Calu3 (cell line): ENCODE measurements at regions not wholly inside any gene's neighbourhood (a gene's known extent, or its start where the extent isn't known, plus 50 kb on each side); places are given as distances from the start of the nearest gene placed in this dataset.

ENCODE experiments used
- BruUV-seq: library from RNA; stranded (reverse); fragments of 400-500 nt; replicated peaks from 2 replicates; lab custom pipeline; 2021; lab: Mats Ljungman, UMichigan
- CTCF ChIA-PET: fragments of 300-600 bp; sonication (Branson Sonifier 250); formaldehyde crosslinking; loops from one replicate; lab custom pipeline; 2022; ENCODE audit warnings: antibody characterized with exemption; lab: Charles Lee
- DNase-seq: peaks from one replicate; pipeline ENCODE4 v3.0.0; 2022
- H3K27ac Mint-ChIP-seq: one replicate; pipeline ENCODE4 v1.8.0; 2022; ENCODE audit warnings: mixed read lengths; ENCODE audit not compliant: unreplicated experiment
- H3K27me3 Mint-ChIP-seq: one replicate; pipeline ENCODE4 v1.8.0; 2022; ENCODE audit warnings: mixed read lengths; ENCODE audit not compliant: unreplicated experiment
- H3K36me3 Mint-ChIP-seq: one replicate; pipeline ENCODE4 v1.8.0; 2022; ENCODE audit warnings: mild to moderate bottlenecking, moderate library complexity, mixed read lengths; ENCODE audit not compliant: insufficient read depth, unreplicated experiment
- H3K4me1 Mint-ChIP-seq: one replicate; pipeline ENCODE4 v1.8.0; 2022; ENCODE audit warnings: mild to moderate bottlenecking, low read depth, mixed read lengths; ENCODE audit not compliant: unreplicated experiment
- H3K4me3 Mint-ChIP-seq: one replicate; pipeline ENCODE4 v1.8.0; 2022; ENCODE audit warnings: mild to moderate bottlenecking, low read depth, moderate library complexity, mixed read lengths; ENCODE audit not compliant: unreplicated experiment
- H3K9me3 Mint-ChIP-seq: one replicate; pipeline ENCODE4 v1.8.0; 2022; ENCODE audit warnings: low read depth, mixed read lengths; ENCODE audit not compliant: unreplicated experiment
- CTCF ChIP-seq: fragments of 200-600 bp; IDR thresholded peaks from one replicate; pipeline ENCODE4 v1.8.0; 2022; ENCODE audit warnings: antibody characterized with exemption; ENCODE audit not compliant: unreplicated experiment
- intact Hi-C: fragments of 100-400 bp; cut with micrococcal nuclease; formaldehyde crosslinking; loops from one replicate; pipeline ENCODE4 v1.10.0; 2022; ENCODE audit not compliant: unreplicated experiment

GRCh38 chr22:47718337-47718736 is 955.9 kb downstream of the TBC1D22A start:
- Mint-ChIP-seq H3K27me3 (no peaks in the 10 kb centered on the region), H3K4me1 (no peaks in the 10 kb centered on the region), H3K9me3 (peaks cover 22% of the 10 kb centered on the region), H3K4me3 (no peak overlapping the region), H3K27ac (no peak overlapping the region), H3K36me3 (no peaks in the 10 kb centered on the region)
- no TSS peak for BruUV-seq
- no peak for DNase-seq
- no peak for TF ChIP-seq CTCF
- CTCF ChIA-PET: no interaction called here
- intact Hi-C loops: no loop called here

- Mint-ChIP-seq H3K27me3 (no peaks in the 10 kb centered on the region), H3K36me3 (no peaks in the 10 kb centered on the region), H3K9me3 (peaks cover 27% of the 10 kb centered on the region), H3K4me1 (no peaks in the 10 kb centered on the region), H3K27ac (no peak overlapping the region), H3K4me3 (no peak overlapping the region)
- DNase-seq: no peak
- no TSS peak for BruUV-seq
- CTCF ChIA-PET: no interaction called here
- no peak for TF ChIP-seq CTCF
- intact Hi-C loops: no loop called here
Observed at GRCh38 chr22:47716890-47717615, 954.6 kb downstream of the TBC1D22A start.

- Mint-ChIP-seq H3K4me1 (no peaks in the 10 kb centered on the region), H3K9me3 (peaks cover 24% of the 10 kb centered on the region), H3K4me3 (no peak overlapping the region), H3K27ac (no peak overlapping the region), H3K27me3 (no peaks in the 10 kb centered on the region), H3K36me3 (no peaks in the 10 kb centered on the region)
- DNase-seq: no peak
- BruUV-seq: no TSS peak
- CTCF ChIA-PET: no interaction called here
- intact Hi-C loops: no loop called here
- no peak for TF ChIP-seq CTCF
Observed at GRCh38 chr22:47715866-47716578, 953.6 kb downstream of the TBC1D22A start.

GRCh38 chr22:47713941-47714340 is 951.5 kb downstream of the TBC1D22A start:
- H3K4me3 Mint-ChIP-seq: no peak overlapping the region
- no peak for DNase-seq
- intact Hi-C loops: no loop called here
- CTCF ChIA-PET: no interaction called here
- no peaks in the 10 kb centered on the region for H3K27me3 Mint-ChIP-seq
- H3K4me1 Mint-ChIP-seq: no peaks in the 10 kb centered on the region
- BruUV-seq: no TSS peak
- H3K27ac Mint-ChIP-seq: no peak overlapping the region
- peaks cover 29% of the 10 kb centered on the region for H3K9me3 Mint-ChIP-seq
- no peaks in the 10 kb centered on the region for H3K36me3 Mint-ChIP-seq
- no peak for TF ChIP-seq CTCF
